Thoracic aorta (tissue), 2 donors: ENCODE measurements at regions not wholly inside any gene's neighbourhood (a gene's known extent, or its start where the extent isn't known, plus 50 kb on each side); places are given as distances from the start of the nearest gene placed in this dataset.

Source experiments
- ATAC-seq: fragments of 150-250 bp; one replicate; pipeline ENCODE4 v1.8.0; 2017; ENCODE audit warnings: low read depth; ENCODE audit not compliant: insufficient number of reproducible peaks, low FRiP score
- DNase-seq: peaks from one replicate; pipeline ENCODE4 v3.0.0-alpha.2; 2020; ENCODE audit warnings: low spot score
- H3K27ac ChIP-seq, 2 donors: fragments of 200-600 bp; sonication (generic); 1 replicate in 1 of 2; 2 replicates in 1 of 2; pipeline ENCODE4 v1.5.1; 2016; ENCODE audit warnings: mild to moderate bottlenecking in 2 of 2, moderate library complexity in 2 of 2
- H3K27me3 ChIP-seq: fragments of 200-600 bp; sonication (generic); replicated peaks from 2 replicates; pipeline ENCODE4 v1.6.0; 2016; ENCODE audit warnings: mild to moderate bottlenecking; ENCODE audit not compliant: insufficient read depth
- H3K36me3 ChIP-seq: fragments of 200-600 bp; sonication (generic); one replicate; pipeline ENCODE4 v1.5.1; 2016
- H3K4me1 ChIP-seq, 2 donors: fragments of 200-600 bp; sonication (generic); 1 replicate in 1 of 2; 2 replicates in 1 of 2; pipeline versions ENCODE4 v1.5.1 to v1.6.0; 2016; ENCODE audit warnings: low read depth in 2 of 2, mild to moderate bottlenecking in 1 of 2; ENCODE audit not compliant: control insufficient read depth in 1 of 2
- H3K4me3 ChIP-seq: fragments of 200-600 bp; sonication (generic); 2 replicates; pipeline ENCODE4 v1.5.1; 2016; ENCODE audit warnings: mild to moderate bottlenecking
- H3K9me3 ChIP-seq: fragments of 200-600 bp; sonication (generic); 2 replicates; pipeline ENCODE4 v1.5.1; 2016
- TF ChIP-seq, protein P1 (sequence below): fragments of 200-600 bp; sonication (generic); IDR thresholded peaks from one replicate; pipeline ENCODE4 v1.5.1; 2019; ENCODE audit warnings: antibody characterized with exemption

GRCh38 chr10:61067671-61068336, 123.8 kb upstream of the RHOBTB1 start:
- ATAC-seq = no peak
- TF ChIP-seq, protein P1, sequence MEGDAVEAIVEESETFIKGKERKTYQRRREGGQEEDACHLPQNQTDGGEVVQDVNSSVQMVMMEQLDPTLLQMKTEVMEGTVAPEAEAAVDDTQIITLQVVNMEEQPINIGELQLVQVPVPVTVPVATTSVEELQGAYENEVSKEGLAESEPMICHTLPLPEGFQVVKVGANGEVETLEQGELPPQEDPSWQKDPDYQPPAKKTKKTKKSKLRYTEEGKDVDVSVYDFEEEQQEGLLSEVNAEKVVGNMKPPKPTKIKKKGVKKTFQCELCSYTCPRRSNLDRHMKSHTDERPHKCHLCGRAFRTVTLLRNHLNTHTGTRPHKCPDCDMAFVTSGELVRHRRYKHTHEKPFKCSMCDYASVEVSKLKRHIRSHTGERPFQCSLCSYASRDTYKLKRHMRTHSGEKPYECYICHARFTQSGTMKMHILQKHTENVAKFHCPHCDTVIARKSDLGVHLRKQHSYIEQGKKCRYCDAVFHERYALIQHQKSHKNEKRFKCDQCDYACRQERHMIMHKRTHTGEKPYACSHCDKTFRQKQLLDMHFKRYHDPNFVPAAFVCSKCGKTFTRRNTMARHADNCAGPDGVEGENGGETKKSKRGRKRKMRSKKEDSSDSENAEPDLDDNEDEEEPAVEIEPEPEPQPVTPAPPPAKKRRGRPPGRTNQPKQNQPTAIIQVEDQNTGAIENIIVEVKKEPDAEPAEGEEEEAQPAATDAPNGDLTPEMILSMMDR = no peak
- DNase-seq = no peak
- Histone ChIP-seq H3K36me3 (no peaks in the 10 kb centered on the region), H3K27ac (no peak overlapping the region), H3K9me3 (no peaks in the 10 kb centered on the region), H3K4me1 (no peaks in the 10 kb centered on the region), H3K4me3 (no peak overlapping the region), H3K27me3 (no peaks in the 10 kb centered on the region)

GRCh38 chr10:61066661-61067344, 122.8 kb upstream of the RHOBTB1 start:
- ATAC-seq (no peak), DNase-seq (no peak)
- TF ChIP-seq, protein P1 = no peak
- no peak overlapping the region for H3K4me3 ChIP-seq
- H3K4me1 ChIP-seq = no peaks in the 10 kb centered on the region
- no peaks in the 10 kb centered on the region for H3K27me3 ChIP-seq
- no peaks in the 10 kb centered on the region for H3K36me3 ChIP-seq
- no peak overlapping the region for H3K27ac ChIP-seq
- H3K9me3 ChIP-seq = no peaks in the 10 kb centered on the region

DNA sequence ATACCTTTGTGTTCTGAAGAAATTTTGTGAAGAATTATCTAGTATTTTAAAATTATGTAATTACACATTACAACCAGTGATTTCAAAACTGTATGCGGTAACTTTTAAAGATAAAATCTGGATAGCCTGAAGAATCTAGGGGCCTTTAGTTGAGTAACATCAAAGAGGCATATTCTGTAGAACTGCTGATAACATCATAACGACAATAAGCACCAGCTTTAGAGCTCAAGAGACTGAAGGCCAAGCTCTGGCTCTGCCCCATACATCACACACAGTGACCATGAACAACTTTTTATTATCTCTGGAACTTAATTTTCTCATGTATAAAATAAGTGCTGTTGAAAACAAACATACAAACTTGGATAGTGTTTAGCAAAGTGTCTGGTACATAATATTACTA, 121.1 kb upstream of the RHOBTB1 start:
- Histone ChIP-seq H3K27me3 (no peaks in the 10 kb centered on the region), H3K4me1 (no peaks in the 10 kb centered on the region), H3K9me3 (no peaks in the 10 kb centered on the region), H3K4me3 (no peak overlapping the region), H3K27ac (no peak overlapping the region), H3K36me3 (no peaks in the 10 kb centered on the region)
- TF ChIP-seq, protein P1 = no peak
- ATAC-seq (no peak), DNase-seq (no peak)

DNA sequence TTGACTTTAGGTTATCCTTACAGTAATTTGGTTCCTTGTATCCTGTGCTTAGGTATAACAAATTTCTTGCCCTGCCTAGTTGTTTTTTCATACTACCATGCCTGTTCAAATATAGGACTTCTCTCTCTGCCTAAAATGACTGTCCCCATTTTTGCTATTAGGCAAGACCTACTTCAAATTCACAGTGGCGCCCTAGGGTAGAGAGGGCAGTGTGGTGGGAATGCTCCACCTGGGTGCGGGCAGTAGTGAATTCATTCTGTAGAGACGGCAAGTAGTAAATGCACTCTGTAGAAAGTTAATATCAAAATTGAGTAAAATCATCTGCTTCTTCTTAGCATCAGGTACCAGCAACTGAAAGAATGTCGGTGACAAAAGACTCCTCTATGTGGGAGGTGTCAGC, 120.4 kb upstream of the RHOBTB1 start:
- Histone ChIP-seq H3K4me1 (no peaks in the 10 kb centered on the region), H3K4me3 (no peak overlapping the region), H3K27ac (no peak overlapping the region), H3K36me3 (no peaks in the 10 kb centered on the region), H3K9me3 (no peaks in the 10 kb centered on the region), H3K27me3 (no peaks in the 10 kb centered on the region)
- no peak for DNase-seq
- no peak for ATAC-seq
- TF ChIP-seq, protein P1 = no peak

DNA sequence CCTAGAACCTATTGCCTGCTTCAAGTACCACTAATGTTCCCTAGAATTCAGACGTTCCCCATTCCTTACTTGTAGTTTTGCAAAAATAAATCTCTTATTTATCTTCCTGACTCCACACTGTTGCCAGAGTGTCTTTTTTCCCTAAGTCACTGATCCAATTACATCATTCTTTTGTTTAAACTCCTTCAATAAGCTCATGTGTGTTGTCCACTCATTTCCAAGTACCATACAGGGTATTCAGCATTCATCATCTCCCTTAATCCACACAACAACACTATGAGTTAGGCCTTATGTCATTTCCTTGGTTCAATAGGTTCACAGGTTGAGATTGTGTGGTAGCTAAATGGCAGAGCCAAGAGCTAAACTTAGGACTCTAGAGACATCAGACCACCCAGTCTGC, 119.9 kb upstream of the RHOBTB1 start:
- DNase-seq (no peak), ATAC-seq (no peak)
- Histone ChIP-seq H3K4me3 (no peak overlapping the region), H3K27ac (no peak overlapping the region), H3K36me3 (no peaks in the 10 kb centered on the region), H3K9me3 (no peaks in the 10 kb centered on the region), H3K27me3 (no peaks in the 10 kb centered on the region), H3K4me1 (no peaks in the 10 kb centered on the region)
- TF ChIP-seq, protein P1 = no peak
